ENCODE measurements at regions not wholly inside any gene's neighbourhood (a gene's known extent, or its start where the extent isn't known, plus 50 kb on each side); places are given as distances from the start of the nearest gene placed in this dataset.
"Not testable (repeated sequence)": the region's sequence is repeated elsewhere in the genome, so short reads cannot be mapped to it uniquely, and the experiment has no call there.

- TF ChIP-seq MZF1 (tag by site-specific recombination; IDR thresholded peaks at IDR 0.05; ENCODE audit: borderline replicate concordance); GLIS1 (tag by site-specific recombination; IDR thresholded peaks at IDR 0.05); ZSCAN30 (tag by site-specific recombination; IDR thresholded peaks at IDR 0.05): not testable (repeated sequence)
Observed at GRCh38 chr16:29094325-29094724, 109.5 kb downstream of the LAT start.
